ENCODE measurements at regions not wholly inside any gene's neighbourhood (a gene's known extent, or its start where the extent isn't known, plus 50 kb on each side); places are given as distances from the start of the nearest gene placed in this dataset.

GRCh38 chr3:193798051-193798450 lies 205.0 kb downstream of the OPA1 start:
- H3K4me3 ChIP-seq (ENCODE audit: low read depth, low read length) = no peak overlapping the region
- H3K79me2 ChIP-seq = no peaks in the 10 kb centered on the region
- no peak overlapping the region for H3K4me2 ChIP-seq (ENCODE audit: low read length)
- H3K27ac ChIP-seq = no peak overlapping the region
- no peak overlapping the region for H2AFZ ChIP-seq
- H3K4me1 ChIP-seq = no peaks in the 10 kb centered on the region
- no peaks in the 10 kb centered on the region for H3K36me3 ChIP-seq (ENCODE audit: control insufficient read depth, insufficient read depth, low read length)
- H3K27me3 ChIP-seq (ENCODE audit: control insufficient read depth, insufficient read depth, low read length) = no peaks in the 10 kb centered on the region
- H3K9me3 ChIP-seq (ENCODE audit: control insufficient read depth, low read length) = no peaks in the 10 kb centered on the region
- no peak overlapping the region for H3K9ac ChIP-seq
- no peak for TF ChIP-seq CTCF (IDR thresholded peaks at IDR 0.05)

DNA sequence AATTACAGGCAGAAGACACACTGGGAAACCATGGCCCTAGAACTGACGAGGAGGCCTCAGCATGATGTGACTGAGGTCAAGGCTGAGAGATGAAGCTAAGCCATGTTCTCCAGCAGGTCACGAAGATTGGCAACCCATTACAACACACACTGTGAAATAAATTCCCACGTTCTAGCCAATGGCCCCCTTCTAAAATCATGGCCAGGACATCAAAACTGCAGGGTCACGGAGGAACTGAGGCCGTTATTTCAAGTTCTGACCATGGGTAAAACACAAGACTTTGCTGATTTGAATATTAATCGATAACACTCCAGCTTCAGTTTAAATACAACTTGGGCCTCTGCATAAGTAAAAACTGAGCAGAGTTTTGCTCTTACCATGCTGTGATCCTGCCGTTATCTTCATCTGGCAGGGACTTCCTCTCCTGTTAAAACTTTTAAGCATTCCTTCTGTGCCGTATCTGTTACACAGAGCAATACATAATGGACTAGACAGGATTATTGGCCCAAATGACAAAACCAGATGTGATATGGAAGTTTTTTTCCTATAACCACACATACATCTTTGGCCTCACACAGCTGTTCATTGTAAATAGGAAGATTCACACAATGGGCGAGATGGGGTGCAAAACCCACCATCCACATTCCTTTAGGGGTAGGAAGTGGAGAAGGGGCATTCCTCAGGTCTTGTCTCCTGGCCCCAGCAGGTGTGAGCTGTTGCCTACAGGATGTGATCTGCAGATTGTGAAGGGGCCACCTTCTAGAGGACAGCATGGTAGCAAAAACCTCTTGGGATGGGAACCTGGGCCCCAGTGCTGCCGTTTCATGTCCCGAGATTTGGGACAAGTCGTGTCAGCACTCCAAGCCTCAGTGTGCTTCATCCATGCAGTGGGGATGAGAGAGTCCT lies 207.4 kb downstream of the OPA1 start:
- no peak for TF ChIP-seq CTCF (IDR thresholded peaks at IDR 0.05)
- Histone ChIP-seq H3K36me3 (ENCODE audit: control insufficient read depth, insufficient read depth, low read length) (no peaks in the 10 kb centered on the region), H3K79me2 (no peaks in the 10 kb centered on the region), H3K4me1 (no peaks in the 10 kb centered on the region), H2AFZ (no peak overlapping the region), H3K4me2 (ENCODE audit: low read length) (no peak overlapping the region), H3K4me3 (ENCODE audit: low read depth, low read length) (no peak overlapping the region), H3K9me3 (ENCODE audit: control insufficient read depth, low read length) (no peaks in the 10 kb centered on the region), H3K27me3 (ENCODE audit: control insufficient read depth, insufficient read depth, low read length) (no peaks in the 10 kb centered on the region), H3K9ac (no peak overlapping the region), H3K27ac (no peak overlapping the region)

DNA sequence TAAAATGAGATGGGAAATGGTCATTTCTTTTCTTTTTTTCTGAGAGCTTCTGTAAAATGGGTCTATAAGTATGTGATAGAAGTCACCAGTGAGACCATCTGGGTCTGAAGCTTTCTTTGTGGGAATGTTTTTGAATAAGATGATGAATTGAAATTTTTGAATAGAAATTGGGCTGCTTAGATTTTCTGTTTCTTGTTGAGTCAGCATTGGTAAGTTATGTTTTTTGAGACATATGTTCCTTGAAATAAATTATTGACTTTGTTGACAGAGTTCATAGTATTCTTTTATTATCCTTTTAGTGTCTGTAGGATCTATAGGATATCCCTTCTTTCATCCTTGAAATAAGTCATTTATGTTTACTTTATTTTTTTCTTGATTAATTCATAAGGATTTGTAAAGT lies 208.1 kb downstream of the OPA1 start:
- no peak for TF ChIP-seq CTCF (IDR thresholded peaks at IDR 0.05)
- Histone ChIP-seq H3K9me3 (ENCODE audit: control insufficient read depth, low read length) (no peaks in the 10 kb centered on the region), H3K27ac (no peak overlapping the region), H2AFZ (no peak overlapping the region), H3K36me3 (ENCODE audit: control insufficient read depth, insufficient read depth, low read length) (no peaks in the 10 kb centered on the region), H3K4me2 (ENCODE audit: low read length) (no peak overlapping the region), H3K27me3 (ENCODE audit: control insufficient read depth, insufficient read depth, low read length) (no peaks in the 10 kb centered on the region), H3K4me3 (ENCODE audit: low read depth, low read length) (no peak overlapping the region), H3K79me2 (no peaks in the 10 kb centered on the region), H3K9ac (no peak overlapping the region), H3K4me1 (no peaks in the 10 kb centered on the region)

DNA sequence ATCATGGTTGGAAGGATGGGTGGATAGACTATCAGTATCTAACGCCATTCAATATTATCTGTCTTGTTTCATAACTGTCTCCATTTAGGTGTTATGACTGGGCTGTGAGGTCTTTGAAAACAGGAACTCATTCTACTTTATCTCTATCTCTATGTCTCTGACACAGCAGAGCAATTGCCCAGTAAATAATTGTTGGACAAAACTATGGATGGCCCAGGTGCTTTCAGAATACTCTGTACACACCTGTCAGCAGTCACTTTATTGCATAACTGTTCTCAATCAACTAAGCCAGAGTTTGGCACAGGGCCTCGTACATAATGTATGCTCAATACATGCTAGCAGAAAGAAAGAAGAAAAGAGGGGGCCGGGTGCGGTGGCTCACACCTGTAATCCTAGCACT lies 210.3 kb downstream of the OPA1 start:
- Histone ChIP-seq H3K27ac (no peak overlapping the region), H3K27me3 (ENCODE audit: control insufficient read depth, insufficient read depth, low read length) (no peaks in the 10 kb centered on the region), H2AFZ (no peak overlapping the region), H3K4me1 (no peaks in the 10 kb centered on the region), H3K79me2 (no peaks in the 10 kb centered on the region), H3K9ac (no peak overlapping the region), H3K4me3 (ENCODE audit: low read depth, low read length) (no peak overlapping the region), H3K9me3 (ENCODE audit: control insufficient read depth, low read length) (no peaks in the 10 kb centered on the region), H3K4me2 (ENCODE audit: low read length) (no peak overlapping the region), H3K36me3 (ENCODE audit: control insufficient read depth, insufficient read depth, low read length) (no peaks in the 10 kb centered on the region)
- TF ChIP-seq CTCF (IDR thresholded peaks at IDR 0.05) = no peak

- no peaks in the 10 kb centered on the region for H3K27me3 ChIP-seq (ENCODE audit: control insufficient read depth, insufficient read depth, low read length)
- H3K36me3 ChIP-seq (ENCODE audit: control insufficient read depth, insufficient read depth, low read length) = no peaks in the 10 kb centered on the region
- H3K79me2 ChIP-seq = no peaks in the 10 kb centered on the region
- TF ChIP-seq CTCF (IDR thresholded peaks at IDR 0.05) = no peak
- no peak overlapping the region for H3K4me2 ChIP-seq (ENCODE audit: low read length)
- H3K9ac ChIP-seq = no peak overlapping the region
- no peak overlapping the region for H2AFZ ChIP-seq
- H3K4me3 ChIP-seq (ENCODE audit: low read depth, low read length) = no peak overlapping the region
- H3K4me1 ChIP-seq = no peaks in the 10 kb centered on the region
- no peaks in the 10 kb centered on the region for H3K9me3 ChIP-seq (ENCODE audit: control insufficient read depth, low read length)
- H3K27ac ChIP-seq = no peak overlapping the region
Measured at GRCh38 chr3:193805448-193805847, 212.4 kb downstream of the OPA1 start.
